Neural cell (in vitro differentiated cells): ENCODE measurements at regions not wholly inside any gene's neighbourhood (a gene's known extent, or its start where the extent isn't known, plus 50 kb on each side); places are given as distances from the start of the nearest gene placed in this dataset.

Experiments used
- H2AFZ ChIP-seq: fragments of 200-600, 300-800 bp; sonication (generic), shearing (Covaris generic); 2 replicates; pipeline ENCODE4 v1.6.0; 2014; ENCODE audit warnings: low read depth, mild to moderate bottlenecking, antibody characterized with exemption, low read length, moderate library complexity
- H3F3A ChIP-seq: fragments of 200-600 bp; shearing (Covaris generic); 2 replicates; pipeline ENCODE4 v1.6.1; 2016; ENCODE audit warnings: mild to moderate bottlenecking, moderate library complexity, mixed read lengths, antibody characterized with exemption, low read length; ENCODE audit not compliant: insufficient read depth, poor library complexity, severe bottlenecking
- H3K27ac ChIP-seq: fragments of 200-600, 300-800 bp; sonication (generic), shearing (Covaris generic); 2 replicates; pipeline ENCODE4 v1.5.1; 2014; ENCODE audit warnings: mild to moderate bottlenecking, low read length, moderate library complexity
- H3K27me3 ChIP-seq: fragments of 300-800, 200-600 bp; sonication (generic), shearing (Covaris generic); 2 replicates; pipeline ENCODE4 v1.6.0; 2014; ENCODE audit warnings: mild to moderate bottlenecking, low read depth, low read length, moderate library complexity; ENCODE audit not compliant: insufficient read depth
- H3K36me3 ChIP-seq: fragments of 300-800, 200-600 bp; sonication (generic), shearing (Covaris generic); 2 replicates; pipeline ENCODE4 v1.5.1; 2014; ENCODE audit warnings: mild to moderate bottlenecking, antibody characterized with exemption, low read length, moderate library complexity; ENCODE audit not compliant: insufficient read depth
- H3K4me2 ChIP-seq: fragments of 300-800, 200-600 bp; sonication (generic), shearing (Covaris generic); 2 replicates; pipeline ENCODE4 v1.6.0; 2014; ENCODE audit warnings: mild to moderate bottlenecking, low read length
- H3K4me3 ChIP-seq: fragments of 300-800, 200-600 bp; sonication (generic), shearing (Covaris generic); 2 replicates; pipeline ENCODE4 v1.5.1; 2014; ENCODE audit warnings: mild to moderate bottlenecking, low read length, moderate library complexity
- H3K79me2 ChIP-seq: fragments of 200-600 bp; shearing (Covaris generic); replicated peaks from 2 replicates; pipeline ENCODE4 v1.6.0; 2014; ENCODE audit warnings: mild to moderate bottlenecking, low read length, moderate library complexity; ENCODE audit not compliant: insufficient read depth
- H3K9ac ChIP-seq: fragments of 300-800, 200-600 bp; sonication (generic), shearing (Covaris generic); 2 replicates; pipeline ENCODE4 v1.6.1; 2016; ENCODE audit warnings: mild to moderate bottlenecking, low read length, mixed read lengths
- H3K9me2 ChIP-seq: fragments of 200-600 bp; shearing (Covaris generic); 2 replicates; pipeline ENCODE4 v1.6.1; 2016; ENCODE audit warnings: mild to moderate bottlenecking, low read length, mixed read lengths; ENCODE audit not compliant: insufficient read depth
- H3K9me3 ChIP-seq: fragments of 200-600, 300-800 bp; sonication (generic), shearing (Covaris generic); 2 replicates; pipeline ENCODE4 v1.6.1; 2016; ENCODE audit warnings: mild to moderate bottlenecking, mixed run types, low read length, moderate library complexity, mixed read lengths
- H4K20me1 ChIP-seq: fragments of 200-600 bp; shearing (Covaris generic); 2 replicates; pipeline ENCODE4 v1.6.1; 2016; ENCODE audit warnings: mild to moderate bottlenecking, mixed run types; ENCODE audit not compliant: insufficient read depth
- CTCF ChIP-seq: fragments of 450-650 bp; IDR thresholded peaks from 2 replicates; pipeline ENCODE4 v1.5.1; 2014; ENCODE audit warnings: antibody characterized with exemption, mild to moderate bottlenecking, moderate library complexity; ENCODE audit not compliant: poor library complexity, severe bottlenecking
- EP300 ChIP-seq: fragments of 450-650 bp; conservative IDR thresholded peaks from 2 replicates; pipeline ENCODE4 v1.6.1; 2014; ENCODE audit warnings: antibody characterized with exemption, mild to moderate bottlenecking, moderate library complexity; ENCODE audit not compliant: poor library complexity, severe bottlenecking
- EZH2 ChIP-seq: fragments of 200-600, 300-800 bp; shearing (Covaris generic), sonication (generic); IDR thresholded peaks from 2 replicates; pipeline ENCODE4 v1.6.1; 2014; ENCODE audit warnings: antibody characterized with exemption, low read length, borderline replicate concordance, mild to moderate bottlenecking; ENCODE audit not compliant: insufficient read depth, poor library complexity, severe bottlenecking
- MXI1 ChIP-seq: fragments of 450-650 bp; conservative IDR thresholded peaks from 2 replicates; pipeline ENCODE4 v1.6.1; 2014; ENCODE audit warnings: antibody characterized with exemption, mild to moderate bottlenecking; ENCODE audit not compliant: poor library complexity, severe bottlenecking
- POLR2AphosphoS5 ChIP-seq: IDR thresholded peaks from 2 replicates; pipeline ENCODE4 v1.6.1; 2012
- RAD21 ChIP-seq: fragments of 450-650 bp; conservative IDR thresholded peaks from 2 replicates; pipeline ENCODE4 v1.6.1; 2014; ENCODE audit warnings: antibody characterized with exemption, mild to moderate bottlenecking, moderate library complexity
- SMC3 ChIP-seq: fragments of 450-650 bp; conservative IDR thresholded peaks from 2 replicates; pipeline ENCODE4 v1.6.1; 2014; ENCODE audit warnings: antibody characterized with exemption, mild to moderate bottlenecking, moderate library complexity; ENCODE audit not compliant: poor library complexity
- TAF1 ChIP-seq: IDR thresholded peaks from 2 replicates; pipeline ENCODE4 v1.6.1; 2012; ENCODE audit warnings: low read depth
- TF ChIP-seq, protein P1 (sequence below): IDR thresholded peaks from 2 replicates; pipeline ENCODE4 v1.6.1; 2012; ENCODE audit warnings: borderline replicate concordance

DNA sequence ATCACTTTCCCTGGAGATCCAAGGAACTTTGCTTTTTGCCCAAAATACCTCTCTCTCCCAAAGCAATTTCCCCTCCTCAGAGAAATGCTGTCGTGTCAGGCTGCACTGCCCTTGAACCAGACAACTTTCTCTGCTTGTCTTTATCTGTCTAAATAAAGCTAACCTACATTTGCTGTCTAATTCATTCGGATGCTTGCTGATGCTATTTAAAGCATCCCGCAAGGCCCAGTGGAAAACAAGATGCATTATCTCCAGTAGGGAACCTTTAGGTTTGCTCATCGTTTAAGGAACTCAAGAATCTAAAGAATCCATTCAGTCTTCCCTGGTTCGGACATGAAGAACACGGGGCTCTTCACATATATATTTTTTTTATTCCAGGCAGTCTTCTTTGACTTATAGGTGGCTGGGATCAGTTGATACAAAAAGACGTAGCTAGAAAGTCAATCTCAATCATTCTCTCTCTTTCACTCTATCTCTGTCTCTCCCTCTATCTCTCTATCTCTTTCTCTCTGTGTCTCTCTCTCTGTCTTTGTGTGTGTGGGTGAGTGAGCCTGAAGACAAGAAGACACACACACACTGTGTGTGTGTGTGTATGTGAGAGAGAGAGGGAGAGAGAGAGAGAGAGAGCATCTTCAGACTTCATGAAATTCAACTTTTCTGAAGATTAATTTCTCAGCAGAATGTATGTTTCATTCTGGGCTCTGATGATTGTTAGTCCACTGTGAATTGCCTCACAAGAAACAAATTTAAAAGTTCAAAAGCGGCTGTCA is 92.8 kb upstream of the MKLN1 start:
- H3K4me3 ChIP-seq, result no peak overlapping the region
- TF ChIP-seq MXI1, result no peak
- TF ChIP-seq, protein P1, sequence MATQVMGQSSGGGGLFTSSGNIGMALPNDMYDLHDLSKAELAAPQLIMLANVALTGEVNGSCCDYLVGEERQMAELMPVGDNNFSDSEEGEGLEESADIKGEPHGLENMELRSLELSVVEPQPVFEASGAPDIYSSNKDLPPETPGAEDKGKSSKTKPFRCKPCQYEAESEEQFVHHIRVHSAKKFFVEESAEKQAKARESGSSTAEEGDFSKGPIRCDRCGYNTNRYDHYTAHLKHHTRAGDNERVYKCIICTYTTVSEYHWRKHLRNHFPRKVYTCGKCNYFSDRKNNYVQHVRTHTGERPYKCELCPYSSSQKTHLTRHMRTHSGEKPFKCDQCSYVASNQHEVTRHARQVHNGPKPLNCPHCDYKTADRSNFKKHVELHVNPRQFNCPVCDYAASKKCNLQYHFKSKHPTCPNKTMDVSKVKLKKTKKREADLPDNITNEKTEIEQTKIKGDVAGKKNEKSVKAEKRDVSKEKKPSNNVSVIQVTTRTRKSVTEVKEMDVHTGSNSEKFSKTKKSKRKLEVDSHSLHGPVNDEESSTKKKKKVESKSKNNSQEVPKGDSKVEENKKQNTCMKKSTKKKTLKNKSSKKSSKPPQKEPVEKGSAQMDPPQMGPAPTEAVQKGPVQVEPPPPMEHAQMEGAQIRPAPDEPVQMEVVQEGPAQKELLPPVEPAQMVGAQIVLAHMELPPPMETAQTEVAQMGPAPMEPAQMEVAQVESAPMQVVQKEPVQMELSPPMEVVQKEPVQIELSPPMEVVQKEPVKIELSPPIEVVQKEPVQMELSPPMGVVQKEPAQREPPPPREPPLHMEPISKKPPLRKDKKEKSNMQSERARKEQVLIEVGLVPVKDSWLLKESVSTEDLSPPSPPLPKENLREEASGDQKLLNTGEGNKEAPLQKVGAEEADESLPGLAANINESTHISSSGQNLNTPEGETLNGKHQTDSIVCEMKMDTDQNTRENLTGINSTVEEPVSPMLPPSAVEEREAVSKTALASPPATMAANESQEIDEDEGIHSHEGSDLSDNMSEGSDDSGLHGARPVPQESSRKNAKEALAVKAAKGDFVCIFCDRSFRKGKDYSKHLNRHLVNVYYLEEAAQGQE, result no peak
- TF ChIP-seq RAD21, result no peak
- TF ChIP-seq EP300, result no peak
- no peak for TF ChIP-seq POLR2AphosphoS5
- no peak for TF ChIP-seq TAF1
- TF ChIP-seq SMC3, result no peak
- no peak for TF ChIP-seq CTCF
- no peak for TF ChIP-seq EZH2
- no peaks in the 10 kb centered on the region for H3F3A ChIP-seq
- H3K9ac ChIP-seq, result peak overlapping the region; percentile 8
- H3K79me2 ChIP-seq, result no peaks in the 10 kb centered on the region
- no peaks in the 10 kb centered on the region for H3K27me3 ChIP-seq
- no peak overlapping the region for H3K4me2 ChIP-seq
- H3K27ac ChIP-seq, result peak overlapping the region; percentile 70
- no peaks in the 10 kb centered on the region for H3K9me3 ChIP-seq
- H3K36me3 ChIP-seq, result no peaks in the 10 kb centered on the region
- no peak overlapping the region for H2AFZ ChIP-seq
- no peaks in the 10 kb centered on the region for H3K9me2 ChIP-seq
- H4K20me1 ChIP-seq, result no peaks in the 10 kb centered on the region

DNA sequence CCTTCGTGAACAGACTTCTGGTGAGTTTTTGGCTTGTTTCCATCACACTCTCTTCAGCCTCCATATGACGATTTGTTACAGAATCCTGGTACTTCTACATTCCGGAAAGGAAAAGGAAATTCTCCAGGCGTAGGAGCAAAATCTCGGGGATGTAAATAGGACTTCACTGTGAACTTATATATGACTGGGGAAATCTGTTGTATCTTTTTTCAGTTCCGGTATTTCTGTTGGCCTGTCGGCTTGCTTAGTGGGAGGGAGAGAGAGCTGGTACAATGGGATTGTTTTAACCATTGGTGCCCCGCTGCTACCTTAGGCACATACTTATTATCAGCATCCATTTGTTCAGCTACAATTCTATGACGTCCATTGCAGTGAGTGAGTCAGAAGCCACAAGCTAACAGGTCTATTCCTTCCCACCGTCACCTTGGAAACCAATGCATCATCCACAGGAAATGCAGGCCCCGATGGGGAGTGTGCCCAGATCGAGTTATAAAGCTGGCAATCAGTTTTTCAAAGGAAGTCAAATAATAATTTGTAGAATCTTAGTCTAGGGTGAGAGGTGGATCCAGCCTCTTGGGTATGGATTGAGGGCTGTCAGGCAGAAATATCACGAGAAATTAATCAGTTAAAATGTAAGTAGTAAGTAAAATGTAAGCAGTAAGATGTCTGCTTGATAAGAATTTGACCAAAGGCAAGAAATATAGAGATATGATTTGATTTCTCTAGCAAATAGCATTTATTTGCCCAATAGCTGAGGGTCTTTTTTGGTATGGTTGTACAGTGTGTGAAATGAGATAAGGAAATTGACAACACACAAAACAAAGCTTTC is 92.0 kb upstream of the MKLN1 start:
- peak overlapping the region; percentile 8 for H3K9ac ChIP-seq

More for the DNA sequence above, 92.0 kb upstream of the MKLN1 start:
- H3K36me3 ChIP-seq, result no peaks in the 10 kb centered on the region
- no peak overlapping the region for H2AFZ ChIP-seq
- no peaks in the 10 kb centered on the region for H3K9me3 ChIP-seq
- no peak overlapping the region for H3K4me2 ChIP-seq
- no peak overlapping the region for H3K4me3 ChIP-seq
- H4K20me1 ChIP-seq, result no peaks in the 10 kb centered on the region
- no peaks in the 10 kb centered on the region for H3K27me3 ChIP-seq
- H3K9me2 ChIP-seq, result no peaks in the 10 kb centered on the region
- TF ChIP-seq MXI1, result no peak
- TF ChIP-seq EP300, result peak; percentile 14
- peak; percentile 24 for TF ChIP-seq POLR2AphosphoS5
- TF ChIP-seq RAD21, result no peak
- peak; percentile 14 for TF ChIP-seq SMC3
- no peak for TF ChIP-seq CTCF
- no peak for TF ChIP-seq EZH2
- TF ChIP-seq, protein P1, result peak; percentile 18
- H3K27ac ChIP-seq, result peak overlapping the region; percentile 70
- no peaks in the 10 kb centered on the region for H3F3A ChIP-seq
- no peaks in the 10 kb centered on the region for H3K79me2 ChIP-seq
